A673 (cell line): ENCODE measurements at regions not wholly inside any gene's neighbourhood (a gene's known extent, or its start where the extent isn't known, plus 50 kb on each side); places are given as distances from the start of the nearest gene placed in this dataset.

Source experiments
- CTCF ChIP-seq: fragments of 300-800, 200-600 bp; sonication (generic); conservative IDR thresholded peaks from 2 replicates; pipeline ENCODE4 v1.5.1; 2017; ENCODE audit warnings: low read depth, mild to moderate bottlenecking, antibody characterized with exemption, low read length, moderate library complexity, mixed read lengths
- EZH2 ChIP-seq: fragments of 200-600 bp; sonication (generic); IDR thresholded peaks from 2 replicates; pipeline ENCODE4 v1.6.1; 2017; ENCODE audit warnings: borderline replicate concordance, low read depth, mild to moderate bottlenecking, mixed read lengths, antibody characterized with exemption, low read length; ENCODE audit not compliant: poor library complexity, severe bottlenecking

GRCh38 chr12:115424003-115424402, 740.0 kb upstream of the TBX3 start:
- TF ChIP-seq CTCF (no peak), EZH2 (no peak)
